Endodermal cell (in vitro differentiated cells): ENCODE measurements at regions not wholly inside any gene's neighbourhood (a gene's known extent, or its start where the extent isn't known, plus 50 kb on each side); places are given as distances from the start of the nearest gene placed in this dataset.

Experiments
- DNase-seq: peaks from one replicate; pipeline ENCODE4 v3.0.0-alpha.2; 2017
- H3K27ac ChIP-seq: 2 replicates; pipeline ENCODE4 v1.5.1; 2013; ENCODE audit warnings: mild to moderate bottlenecking, low read depth, low read length, moderate library complexity
- H3K27me3 ChIP-seq: 2 replicates; pipeline ENCODE4 v1.6.1; 2013; ENCODE audit warnings: mild to moderate bottlenecking, low read length, moderate library complexity; ENCODE audit not compliant: insufficient read depth, control insufficient read depth, poor library complexity, severe bottlenecking
- H3K36me3 ChIP-seq: 2 replicates; pipeline ENCODE4 v1.7.0; 2013; ENCODE audit warnings: mild to moderate bottlenecking, low read length, moderate library complexity; ENCODE audit not compliant: control insufficient read depth, insufficient read depth
- H3K4me1 ChIP-seq: one replicate; pipeline ENCODE4 v1.7.0; 2013; ENCODE audit warnings: low read length; ENCODE audit not compliant: control insufficient read depth, insufficient read depth
- H3K4me3 ChIP-seq: 2 replicates; pipeline ENCODE4 v1.5.1; 2013; ENCODE audit warnings: mild to moderate bottlenecking, low read length, moderate library complexity
- H3K9ac ChIP-seq: 2 replicates; pipeline ENCODE4 v1.6.1; 2013; ENCODE audit warnings: mild to moderate bottlenecking, low read length, moderate library complexity; ENCODE audit not compliant: poor library complexity, severe bottlenecking; ENCODE audit errors: extremely low read depth
- H3K9me3 ChIP-seq: 2 replicates; pipeline ENCODE4 v1.6.1; 2013; ENCODE audit warnings: mild to moderate bottlenecking, low read length, moderate library complexity; ENCODE audit not compliant: control insufficient read depth
- H3K27ac Mint-ChIP-seq: 2 replicates; pipeline ENCODE4 v1.8.0; 2020; ENCODE audit warnings: mixed read lengths
- H3K27me3 Mint-ChIP-seq: 2 replicates; pipeline ENCODE4 v1.8.0; 2021; ENCODE audit warnings: mild to moderate bottlenecking, mixed read lengths; ENCODE audit not compliant: insufficient read depth
- H3K36me3 Mint-ChIP-seq: 2 replicates; pipeline ENCODE4 v1.8.0; 2020; ENCODE audit warnings: low read depth, mixed read lengths
- H3K4me1 Mint-ChIP-seq: 2 replicates; pipeline ENCODE4 v1.8.0; 2020; ENCODE audit warnings: mixed read lengths
- H3K4me3 Mint-ChIP-seq: 2 replicates; pipeline ENCODE4 v1.8.0; 2020; ENCODE audit warnings: mild to moderate bottlenecking, moderate library complexity, mixed read lengths
- H3K9me3 Mint-ChIP-seq: 2 replicates; pipeline ENCODE4 v1.8.0; 2020; ENCODE audit warnings: mild to moderate bottlenecking, mixed read lengths
- CTCF ChIP-seq: fragments of 200-600 bp; sonication (generic); conservative IDR thresholded peaks from 2 replicates; pipeline ENCODE4 v1.5.0; 2021; ENCODE audit warnings: antibody characterized with exemption, mild to moderate bottlenecking
- WGBS, 2 experiments: methylation state at CpG; one replicate each; pipeline versions ENCODE4 v1.1.5 to v1.1.7; 2013; ENCODE audit warnings: missing lambda C conversion rate in 2 of 2, mixed read lengths in 1 of 2; ENCODE audit not compliant: insufficient coverage in 1 of 2, insufficient read length in 1 of 2; 5-methylcytosine and 5-hydroxymethylcytosine counted together

GRCh38 chr19:46546194-46546896, 50.7 kb upstream of the PNMA8B start:
- Mint-ChIP-seq H3K27ac (peak overlapping the region; percentile 86), H3K27me3 (peaks cover 10% of the 10 kb centered on the region), H3K36me3 (no peaks in the 10 kb centered on the region), H3K4me3 (peak overlapping the region; percentile 54), H3K9me3 (peaks cover 25% of the 10 kb centered on the region), H3K4me1 (peaks cover 4% of the 10 kb centered on the region)
- no peaks in the 10 kb centered on the region for H3K36me3 ChIP-seq
- H3K4me1 ChIP-seq = no peaks in the 10 kb centered on the region
- peaks cover 17% of the 10 kb centered on the region for H3K9me3 ChIP-seq
- no peak overlapping the region for H3K27ac ChIP-seq
- WGBS, 2 experiments = 40 to 85% methylated on average over 1 to 7 of the region's 7 CpGs
- no peak for TF ChIP-seq CTCF
- H3K9ac ChIP-seq = no peak overlapping the region
- DNase-seq = peak; percentile 86
- H3K4me3 ChIP-seq = no peak overlapping the region
- no peaks in the 10 kb centered on the region for H3K27me3 ChIP-seq

DNA sequence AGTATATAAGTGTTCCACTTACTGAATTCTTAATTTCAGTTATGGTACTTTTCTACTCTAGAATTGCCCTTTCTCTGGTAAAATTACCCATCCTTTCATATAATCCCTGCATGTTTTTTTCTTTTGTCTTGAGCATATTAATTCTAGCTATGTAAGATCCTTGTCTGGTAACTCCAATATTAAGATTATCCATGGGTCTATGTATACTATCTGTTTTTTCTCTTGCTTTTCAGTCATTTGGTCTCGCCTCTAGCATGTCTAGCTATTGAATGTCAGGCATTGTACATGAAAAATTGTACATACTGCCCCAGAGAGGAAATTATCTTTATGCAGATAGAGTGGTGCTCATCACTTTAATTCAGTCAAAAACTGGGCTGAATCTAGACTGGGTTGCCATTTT, 50.4 kb upstream of the CALM3 start:
- 94% methylated on average over 1 of the region's 1 CpG; no CpG with 5 or more reads in 1 of the 2 experiments for WGBS, 2 experiments
- no peak for DNase-seq
- no peaks in the 10 kb centered on the region for H3K36me3 ChIP-seq
- H3K4me3 ChIP-seq = no peak overlapping the region
- H3K9ac ChIP-seq = no peak overlapping the region
- Mint-ChIP-seq H3K36me3 (no peaks in the 10 kb centered on the region), H3K4me1 (peaks cover 4% of the 10 kb centered on the region), H3K27ac (no peak overlapping the region), H3K9me3 (peaks cover 35% of the 10 kb centered on the region), H3K27me3 (peaks cover 41% of the 10 kb centered on the region), H3K4me3 (no peak overlapping the region)
- TF ChIP-seq CTCF = no peak
- peaks cover 19% of the 10 kb centered on the region for H3K9me3 ChIP-seq
- H3K4me1 ChIP-seq = no peaks in the 10 kb centered on the region
- peaks cover 23% of the 10 kb centered on the region for H3K27me3 ChIP-seq
- no peak overlapping the region for H3K27ac ChIP-seq

GRCh38 chr19:46551164-46551563, 50.0 kb upstream of the CALM3 start:
- Mint-ChIP-seq H3K9me3 (peaks cover 35% of the 10 kb centered on the region), H3K36me3 (no peaks in the 10 kb centered on the region), H3K27ac (no peak overlapping the region), H3K4me3 (no peak overlapping the region), H3K4me1 (peaks cover 3% of the 10 kb centered on the region), H3K27me3 (peaks cover 43% of the 10 kb centered on the region)
- Histone ChIP-seq H3K9ac (no peak overlapping the region), H3K9me3 (peaks cover 19% of the 10 kb centered on the region), H3K36me3 (no peaks in the 10 kb centered on the region), H3K27me3 (peaks cover 23% of the 10 kb centered on the region), H3K4me3 (no peak overlapping the region), H3K27ac (no peak overlapping the region), H3K4me1 (no peaks in the 10 kb centered on the region)
- TF ChIP-seq CTCF = no peak
- no peak for DNase-seq
